GM03348 (cell line): ENCODE measurements at regions not wholly inside any gene's neighbourhood (a gene's known extent, or its start where the extent isn't known, plus 50 kb on each side); places are given as distances from the start of the nearest gene placed in this dataset.
A peak's percentile ranks its signal among the peaks of the same experiment; 100 is the strongest.

Experiments used
- DNase-seq: peaks from one replicate; pipeline ENCODE4 v3.0.0; 2012; ENCODE audit warnings: low spot score

- no peak for DNase-seq
Observed at GRCh38 chr2:106572541-106573450, 85.6 kb downstream of the CD8B2 start.

- DNase-seq, result no peak
Observed at GRCh38 chr2:106573773-106574172, 86.6 kb downstream of the CD8B2 start.

GRCh38 chr2:106575955-106576354, 88.8 kb downstream of the CD8B2 start:
- peak; percentile 60 for DNase-seq

GRCh38 chr2:106577255-106577651, 90.1 kb downstream of the CD8B2 start:
- no peak for DNase-seq

GRCh38 chr2:106579750-106580197, 92.6 kb downstream of the CD8B2 start:
- DNase-seq, result no peak

- DNase-seq, result no peak
Observed at GRCh38 chr2:106580241-106580640, 93.1 kb downstream of the CD8B2 start.

- DNase-seq, result no peak
Observed at GRCh38 chr2:106581328-106581727, 94.2 kb downstream of the CD8B2 start.

GRCh38 chr2:106581755-106582147, 94.6 kb downstream of the CD8B2 start:
- no peak for DNase-seq

GRCh38 chr2:106582148-106583143, 95.3 kb downstream of the CD8B2 start:
- DNase-seq, result peak; percentile 94

GRCh38 chr2:106584304-106584954, 97.3 kb downstream of the CD8B2 start:
- no peak for DNase-seq

GRCh38 chr2:106596844-106597243, 109.7 kb downstream of the CD8B2 start:
- no peak for DNase-seq

GRCh38 chr2:106599540-106599939, 112.4 kb downstream of the CD8B2 start:
- no peak for DNase-seq

GRCh38 chr2:106602042-106602441, 114.9 kb downstream of the CD8B2 start:
- DNase-seq, result no peak

GRCh38 chr2:106606652-106607051, 119.5 kb downstream of the CD8B2 start:
- DNase-seq, result no peak

GRCh38 chr2:106607371-106607770, 120.2 kb downstream of the CD8B2 start:
- DNase-seq, result no peak

- no peak for DNase-seq
Observed at GRCh38 chr2:106609780-106610179, 122.6 kb downstream of the CD8B2 start.

GRCh38 chr2:106614511-106615291, 127.5 kb downstream of the CD8B2 start:
- DNase-seq, result no peak

- DNase-seq, result no peak
Observed at GRCh38 chr2:106618614-106619013, 131.4 kb downstream of the CD8B2 start.

- DNase-seq, result no peak
Observed at GRCh38 chr2:106623456-106623855, 136.3 kb downstream of the CD8B2 start.

- no peak for DNase-seq
Observed at GRCh38 chr2:106624787-106625380, 137.7 kb downstream of the CD8B2 start.

GRCh38 chr2:106628377-106628776, 141.2 kb downstream of the CD8B2 start:
- DNase-seq, result no peak
